Calu3 (cell line): ENCODE measurements at regions not wholly inside any gene's neighbourhood (a gene's known extent, or its start where the extent isn't known, plus 50 kb on each side); places are given as distances from the start of the nearest gene placed in this dataset.

Experiments
- BruUV-seq: library from RNA; stranded (reverse); fragments of 400-500 nt; replicated peaks from 2 replicates; lab custom pipeline; 2021; lab: Mats Ljungman, UMichigan
- CTCF ChIA-PET: fragments of 300-600 bp; sonication (Branson Sonifier 250); formaldehyde crosslinking; loops from one replicate; lab custom pipeline; 2022; ENCODE audit warnings: antibody characterized with exemption; lab: Charles Lee
- DNase-seq: peaks from one replicate; pipeline ENCODE4 v3.0.0; 2022
- H3K27ac Mint-ChIP-seq: one replicate; pipeline ENCODE4 v1.8.0; 2022; ENCODE audit warnings: mixed read lengths; ENCODE audit not compliant: unreplicated experiment
- H3K27me3 Mint-ChIP-seq: one replicate; pipeline ENCODE4 v1.8.0; 2022; ENCODE audit warnings: mixed read lengths; ENCODE audit not compliant: unreplicated experiment
- H3K36me3 Mint-ChIP-seq: one replicate; pipeline ENCODE4 v1.8.0; 2022; ENCODE audit warnings: mild to moderate bottlenecking, moderate library complexity, mixed read lengths; ENCODE audit not compliant: insufficient read depth, unreplicated experiment
- H3K4me1 Mint-ChIP-seq: one replicate; pipeline ENCODE4 v1.8.0; 2022; ENCODE audit warnings: mild to moderate bottlenecking, low read depth, mixed read lengths; ENCODE audit not compliant: unreplicated experiment
- H3K4me3 Mint-ChIP-seq: one replicate; pipeline ENCODE4 v1.8.0; 2022; ENCODE audit warnings: mild to moderate bottlenecking, low read depth, moderate library complexity, mixed read lengths; ENCODE audit not compliant: unreplicated experiment
- H3K9me3 Mint-ChIP-seq: one replicate; pipeline ENCODE4 v1.8.0; 2022; ENCODE audit warnings: low read depth, mixed read lengths; ENCODE audit not compliant: unreplicated experiment
- intact Hi-C: fragments of 100-400 bp; cut with micrococcal nuclease; formaldehyde crosslinking; loops from one replicate; pipeline ENCODE4 v1.10.0; 2022; ENCODE audit not compliant: unreplicated experiment
- TF ChIP-seq, protein P1 (sequence below): fragments of 200-600 bp; IDR thresholded peaks from one replicate; pipeline ENCODE4 v1.8.0; 2022; ENCODE audit warnings: antibody characterized with exemption; ENCODE audit not compliant: unreplicated experiment

GRCh38 chr1:219791766-219792165 lies 136.6 kb downstream of the SLC30A10 start:
- H3K27me3 Mint-ChIP-seq, result peaks cover 18% of the 10 kb centered on the region
- peaks cover 12% of the 10 kb centered on the region for H3K4me1 Mint-ChIP-seq
- BruUV-seq, result no TSS peak
- no peak for DNase-seq
- no peak overlapping the region for H3K27ac Mint-ChIP-seq
- intact Hi-C loops, result no loop called here
- CTCF ChIA-PET, result interaction anchor here (1.6 kb wide), 2 partner anchors 10 to 205 kb away, joined by 3 to 4 read pairs; no protein-coding TSS in a partner anchor
- no peak overlapping the region for H3K4me3 Mint-ChIP-seq
- TF ChIP-seq, protein P1, sequence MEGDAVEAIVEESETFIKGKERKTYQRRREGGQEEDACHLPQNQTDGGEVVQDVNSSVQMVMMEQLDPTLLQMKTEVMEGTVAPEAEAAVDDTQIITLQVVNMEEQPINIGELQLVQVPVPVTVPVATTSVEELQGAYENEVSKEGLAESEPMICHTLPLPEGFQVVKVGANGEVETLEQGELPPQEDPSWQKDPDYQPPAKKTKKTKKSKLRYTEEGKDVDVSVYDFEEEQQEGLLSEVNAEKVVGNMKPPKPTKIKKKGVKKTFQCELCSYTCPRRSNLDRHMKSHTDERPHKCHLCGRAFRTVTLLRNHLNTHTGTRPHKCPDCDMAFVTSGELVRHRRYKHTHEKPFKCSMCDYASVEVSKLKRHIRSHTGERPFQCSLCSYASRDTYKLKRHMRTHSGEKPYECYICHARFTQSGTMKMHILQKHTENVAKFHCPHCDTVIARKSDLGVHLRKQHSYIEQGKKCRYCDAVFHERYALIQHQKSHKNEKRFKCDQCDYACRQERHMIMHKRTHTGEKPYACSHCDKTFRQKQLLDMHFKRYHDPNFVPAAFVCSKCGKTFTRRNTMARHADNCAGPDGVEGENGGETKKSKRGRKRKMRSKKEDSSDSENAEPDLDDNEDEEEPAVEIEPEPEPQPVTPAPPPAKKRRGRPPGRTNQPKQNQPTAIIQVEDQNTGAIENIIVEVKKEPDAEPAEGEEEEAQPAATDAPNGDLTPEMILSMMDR, result no peak
- no peaks in the 10 kb centered on the region for H3K9me3 Mint-ChIP-seq
- no peaks in the 10 kb centered on the region for H3K36me3 Mint-ChIP-seq

DNA sequence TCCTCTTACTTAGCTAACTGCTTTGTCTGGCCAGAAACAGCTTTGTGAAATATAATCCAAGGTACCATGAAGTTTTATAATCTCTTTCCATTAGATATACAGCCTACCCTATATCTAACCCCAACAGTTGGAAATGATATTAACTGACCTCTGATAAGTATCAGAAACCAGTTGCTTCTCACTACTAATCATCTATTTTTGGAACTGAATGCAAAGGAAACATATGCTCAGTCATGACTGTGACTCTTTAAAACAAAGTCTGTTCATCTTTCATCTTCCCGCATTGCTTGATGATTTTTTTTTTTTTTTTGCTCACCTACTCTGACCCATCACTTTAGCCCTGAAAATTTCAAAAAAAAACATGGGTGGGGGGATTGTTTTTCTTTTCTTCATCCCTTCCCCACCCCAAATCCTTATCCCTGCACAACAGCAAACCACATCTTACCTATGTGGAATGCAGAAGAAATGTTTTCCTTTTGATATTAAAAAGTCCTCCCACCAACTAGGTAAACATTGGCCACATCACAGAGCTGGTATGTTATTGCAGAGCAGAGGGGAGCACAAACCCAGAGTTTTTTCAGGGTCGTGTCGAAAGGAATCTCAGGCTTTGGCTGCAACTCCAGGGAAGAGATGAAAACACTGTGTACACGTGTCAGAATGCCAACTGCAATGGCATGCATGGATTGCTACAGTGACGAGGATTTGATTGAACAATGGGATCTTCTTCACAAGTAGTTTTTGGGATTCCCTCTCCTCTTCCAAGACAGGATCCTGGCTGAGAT lies 137.3 kb downstream of the SLC30A10 start:
- Mint-ChIP-seq H3K9me3 (no peaks in the 10 kb centered on the region), H3K36me3 (no peaks in the 10 kb centered on the region), H3K27me3 (peaks cover 18% of the 10 kb centered on the region), H3K4me1 (peaks cover 12% of the 10 kb centered on the region), H3K4me3 (no peak overlapping the region), H3K27ac (no peak overlapping the region)
- TF ChIP-seq, protein P1, result no peak
- DNase-seq, result no peak
- no TSS peak for BruUV-seq
- CTCF ChIA-PET, result interaction anchor here (1.6 kb wide), 2 partner anchors 9 to 204 kb away, joined by 3 to 4 read pairs; no protein-coding TSS in a partner anchor
- intact Hi-C loops, result no loop called here

DNA sequence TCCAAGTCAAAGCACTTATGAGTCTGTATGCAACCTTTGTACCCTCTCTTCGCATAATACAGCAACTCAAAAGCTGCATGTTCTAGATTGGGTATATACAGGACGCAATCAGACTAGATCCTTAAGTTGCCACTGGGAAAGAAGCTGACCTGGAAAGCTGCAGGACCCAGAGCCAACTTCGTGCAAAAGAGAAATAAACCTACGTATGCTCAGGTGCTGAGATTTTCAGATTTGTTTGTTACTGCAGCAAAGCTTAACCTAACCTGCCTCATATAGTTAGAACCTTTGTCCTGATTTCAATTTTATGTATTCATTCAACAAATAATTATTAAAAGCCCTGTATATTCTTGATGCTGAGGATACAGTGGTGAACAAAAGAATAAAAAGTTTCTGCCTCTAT lies 139.7 kb downstream of the SLC30A10 start:
- CTCF ChIA-PET, result no interaction called here
- Mint-ChIP-seq H3K4me1 (peaks cover 12% of the 10 kb centered on the region), H3K4me3 (no peak overlapping the region), H3K9me3 (no peaks in the 10 kb centered on the region), H3K27me3 (peaks cover 12% of the 10 kb centered on the region), H3K27ac (no peak overlapping the region), H3K36me3 (no peaks in the 10 kb centered on the region)
- DNase-seq, result no peak
- intact Hi-C loops, result no loop called here
- no TSS peak for BruUV-seq
- TF ChIP-seq, protein P1, result no peak

DNA sequence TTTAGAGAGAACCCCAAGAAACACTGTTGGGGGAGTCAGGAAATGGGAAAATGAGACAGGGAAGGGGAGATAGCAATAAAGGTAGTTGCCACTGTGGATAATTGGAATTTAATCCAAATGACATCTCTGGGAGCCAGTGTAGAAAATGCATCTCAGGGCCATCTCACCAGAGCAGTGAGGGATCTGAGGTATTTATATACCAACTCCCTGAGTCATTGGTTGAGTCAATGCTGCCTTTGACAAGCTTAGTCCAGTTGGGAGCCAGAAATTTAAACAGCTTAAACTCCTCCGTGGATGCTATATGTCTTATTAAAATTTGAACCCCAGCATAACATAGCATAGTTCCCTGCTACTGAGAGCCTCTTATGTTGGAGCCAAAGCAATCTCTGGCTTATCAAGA lies 140.3 kb downstream of the SLC30A10 start:
- intact Hi-C loops, result no loop called here
- Mint-ChIP-seq H3K27ac (no peak overlapping the region), H3K36me3 (no peaks in the 10 kb centered on the region), H3K27me3 (peaks cover 13% of the 10 kb centered on the region), H3K4me3 (no peak overlapping the region), H3K4me1 (peaks cover 12% of the 10 kb centered on the region), H3K9me3 (no peaks in the 10 kb centered on the region)
- no peak for DNase-seq
- TF ChIP-seq, protein P1, result no peak
- BruUV-seq, result no TSS peak
- CTCF ChIA-PET, result no interaction called here
